ENCODE measurements at regions not wholly inside any gene's neighbourhood (a gene's known extent, or its start where the extent isn't known, plus 50 kb on each side); places are given as distances from the start of the nearest gene placed in this dataset.

DNA sequence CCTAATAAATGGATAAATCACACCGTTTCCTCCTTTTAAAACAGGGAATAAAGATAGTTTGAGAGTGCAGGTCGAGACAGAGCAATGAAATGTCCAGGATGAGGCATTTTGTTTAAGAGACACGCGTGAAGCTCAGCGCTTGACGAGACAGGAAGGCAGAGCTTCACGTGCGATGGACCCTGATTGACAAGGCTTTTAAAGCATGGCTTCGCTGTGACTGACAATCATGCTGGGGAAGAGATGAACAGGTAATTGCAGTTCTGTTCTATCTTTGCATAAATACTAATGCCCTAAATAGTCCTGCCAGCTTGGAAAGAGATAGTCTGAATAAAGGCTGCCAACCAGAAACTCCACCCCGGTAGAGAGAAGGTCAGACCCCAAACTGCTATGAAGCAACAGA, 442.3 kb upstream of the PFKP start:
- Histone ChIP-seq H3K4me1 (ENCODE audit: control insufficient read depth, insufficient read depth, low read length) (peaks cover 7% of the 10 kb centered on the region), H3K27me3 (ENCODE audit: control insufficient read depth, insufficient read depth, low read length, poor library complexity, severe bottlenecking) (no peaks in the 10 kb centered on the region), H3K27ac (ENCODE audit: insufficient read depth, low read depth, low read length, poor library complexity, severe bottlenecking) (no peak overlapping the region), H3K9me3 (ENCODE audit: control insufficient read depth, low read length) (no peaks in the 10 kb centered on the region), H3K4me3 (ENCODE audit: insufficient read depth, low read depth, low read length) (no peak overlapping the region), H3K36me3 (ENCODE audit: control insufficient read depth, insufficient read depth, low read length) (no peaks in the 10 kb centered on the region)
- 94 to 95% methylated on average over 10 of the region's 10 CpGs for WGBS, 2 experiments

DNA sequence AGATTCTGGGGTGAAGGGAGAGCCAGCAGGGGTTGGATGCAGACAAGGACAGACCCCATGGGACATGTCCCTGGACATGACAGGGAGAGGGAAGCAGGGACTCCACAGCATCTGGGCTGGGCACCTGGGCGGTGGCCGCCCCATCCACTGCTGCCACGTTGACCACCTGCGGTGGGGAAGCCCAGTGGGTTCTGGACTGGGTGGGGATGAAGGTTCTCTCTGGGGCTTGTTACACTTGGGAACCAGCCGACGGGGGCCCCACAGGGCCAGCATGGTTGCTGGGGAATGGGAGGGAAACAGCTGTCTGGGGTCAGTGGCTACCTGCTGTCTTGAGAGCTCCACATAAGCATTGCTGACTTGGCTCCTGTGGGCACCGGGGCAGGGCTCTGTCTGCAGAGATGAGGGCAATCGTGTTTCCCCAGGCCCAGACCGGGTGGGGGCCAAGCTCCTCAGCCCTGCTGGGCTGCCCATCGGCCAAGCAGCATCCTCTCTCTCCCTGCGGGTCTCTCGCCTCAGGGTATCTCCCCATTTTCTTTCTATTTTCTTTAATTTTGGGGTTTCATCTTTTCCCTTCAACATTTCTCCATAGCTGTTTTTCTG, 443.6 kb upstream of the PFKP start:
- 93 to 96% methylated on average over 12 of the region's 12 CpGs for WGBS, 2 experiments

DNA sequence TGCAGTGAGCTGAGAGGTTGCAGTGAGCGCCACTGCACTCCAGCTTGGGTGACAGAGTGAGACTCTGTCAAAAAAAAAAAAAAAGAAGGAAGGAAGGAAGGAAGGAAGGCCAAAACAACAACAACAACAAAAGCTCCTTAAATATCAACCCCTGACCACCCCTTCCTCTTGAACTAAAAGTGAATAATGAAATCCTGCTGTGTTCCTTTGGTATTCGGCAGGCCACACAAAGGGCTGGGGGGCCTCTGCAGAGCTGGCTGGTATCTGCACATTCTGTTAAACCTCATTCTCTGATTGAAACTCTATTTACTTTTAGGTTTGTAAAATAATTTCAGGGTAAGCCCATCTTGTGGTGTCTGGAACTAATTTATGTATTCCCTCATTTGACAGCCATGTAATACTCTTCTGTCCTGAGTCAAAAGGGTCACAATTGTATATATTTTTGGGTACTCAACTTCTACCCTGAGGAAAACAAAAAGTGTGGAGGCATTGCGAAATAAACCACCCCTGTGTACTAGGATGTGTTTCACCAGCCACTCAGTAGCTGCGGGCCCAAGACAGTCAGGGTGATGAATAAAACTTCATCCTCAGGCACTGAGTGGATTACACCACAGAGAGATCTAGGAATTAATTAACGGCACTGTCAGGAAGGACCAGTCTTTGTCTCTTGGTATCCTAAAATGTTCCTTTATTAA, 446.4 kb upstream of the PFKP start:
- H3K9me3 ChIP-seq (ENCODE audit: control insufficient read depth, low read length), result no peaks in the 10 kb centered on the region
- H3K36me3 ChIP-seq (ENCODE audit: control insufficient read depth, insufficient read depth, low read length), result no peaks in the 10 kb centered on the region
- H3K27ac ChIP-seq (ENCODE audit: insufficient read depth, low read depth, low read length, poor library complexity, severe bottlenecking), result no peak overlapping the region
- no peaks in the 10 kb centered on the region for H3K27me3 ChIP-seq (ENCODE audit: control insufficient read depth, insufficient read depth, low read length, poor library complexity, severe bottlenecking)
- peaks cover 7% of the 10 kb centered on the region for H3K4me1 ChIP-seq (ENCODE audit: control insufficient read depth, insufficient read depth, low read length)
- no peak overlapping the region for H3K4me3 ChIP-seq (ENCODE audit: insufficient read depth, low read depth, low read length)
- WGBS, 2 experiments, result 51 to 67% methylated on average over 4 to 5 of the region's 5 CpGs

More for the DNA sequence above, 443.6 kb upstream of the PFKP start:
- Histone ChIP-seq H3K27me3 (ENCODE audit: control insufficient read depth, insufficient read depth, low read length, poor library complexity, severe bottlenecking) (no peaks in the 10 kb centered on the region), H3K9me3 (ENCODE audit: control insufficient read depth, low read length) (no peaks in the 10 kb centered on the region), H3K36me3 (ENCODE audit: control insufficient read depth, insufficient read depth, low read length) (no peaks in the 10 kb centered on the region), H3K4me3 (ENCODE audit: insufficient read depth, low read depth, low read length) (no peak overlapping the region), H3K4me1 (ENCODE audit: control insufficient read depth, insufficient read depth, low read length) (peaks cover 7% of the 10 kb centered on the region), H3K27ac (ENCODE audit: insufficient read depth, low read depth, low read length, poor library complexity, severe bottlenecking) (no peak overlapping the region)

DNA sequence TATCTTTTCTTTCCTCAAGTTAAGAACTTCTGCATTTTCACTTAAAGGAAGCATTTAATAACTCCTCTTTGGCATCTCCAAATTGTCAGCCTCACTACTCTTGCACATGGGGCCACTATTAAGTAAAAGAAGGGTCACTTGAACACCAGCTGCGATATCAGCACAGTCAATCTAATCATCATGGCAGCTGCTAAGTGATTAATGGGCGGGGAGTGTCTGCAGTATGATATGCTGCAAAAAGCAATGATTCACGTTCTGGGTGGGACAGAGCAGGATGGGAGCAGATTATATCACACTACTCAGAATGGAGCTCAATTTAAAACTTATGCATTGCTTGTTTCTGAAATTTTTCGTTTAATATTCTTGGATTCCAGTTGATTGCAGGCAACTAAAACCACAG, 447.4 kb upstream of the PFKP start:
- H3K4me3 ChIP-seq (ENCODE audit: insufficient read depth, low read depth, low read length), result no peak overlapping the region
- no peaks in the 10 kb centered on the region for H3K27me3 ChIP-seq (ENCODE audit: control insufficient read depth, insufficient read depth, low read length, poor library complexity, severe bottlenecking)
- 87 to 94% methylated on average over 4 of the region's 4 CpGs for WGBS, 2 experiments
- no peak overlapping the region for H3K27ac ChIP-seq (ENCODE audit: insufficient read depth, low read depth, low read length, poor library complexity, severe bottlenecking)
- H3K4me1 ChIP-seq (ENCODE audit: control insufficient read depth, insufficient read depth, low read length), result peaks cover 7% of the 10 kb centered on the region
- no peaks in the 10 kb centered on the region for H3K36me3 ChIP-seq (ENCODE audit: control insufficient read depth, insufficient read depth, low read length)
- no peaks in the 10 kb centered on the region for H3K9me3 ChIP-seq (ENCODE audit: control insufficient read depth, low read length)

DNA sequence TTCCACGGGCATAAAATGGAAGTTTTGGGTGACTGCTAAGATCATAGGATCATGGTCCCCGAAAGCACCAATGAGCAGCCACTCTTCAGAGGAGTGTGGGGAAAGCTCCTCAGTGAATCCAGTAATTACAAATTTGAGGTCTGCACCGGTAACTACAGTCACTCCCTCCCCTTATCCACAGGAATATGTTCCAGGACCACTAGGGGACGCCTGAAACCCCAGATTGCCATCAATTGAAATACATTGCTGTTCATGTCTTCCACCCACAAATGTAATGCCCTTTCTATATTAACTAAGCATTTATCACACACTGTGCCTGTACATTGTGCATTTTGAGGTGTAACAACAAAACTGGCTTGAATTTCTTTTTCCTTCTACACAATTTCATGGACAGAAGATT, 447.9 kb upstream of the PFKP start:
- Histone ChIP-seq H3K27ac (ENCODE audit: insufficient read depth, low read depth, low read length, poor library complexity, severe bottlenecking) (no peak overlapping the region), H3K4me1 (ENCODE audit: control insufficient read depth, insufficient read depth, low read length) (peaks cover 7% of the 10 kb centered on the region), H3K9me3 (ENCODE audit: control insufficient read depth, low read length) (no peaks in the 10 kb centered on the region), H3K27me3 (ENCODE audit: control insufficient read depth, insufficient read depth, low read length, poor library complexity, severe bottlenecking) (no peaks in the 10 kb centered on the region), H3K36me3 (ENCODE audit: control insufficient read depth, insufficient read depth, low read length) (no peaks in the 10 kb centered on the region), H3K4me3 (ENCODE audit: insufficient read depth, low read depth, low read length) (no peak overlapping the region)
- WGBS, 2 experiments, result 52 to 58% methylated on average over 4 of the region's 4 CpGs

DNA sequence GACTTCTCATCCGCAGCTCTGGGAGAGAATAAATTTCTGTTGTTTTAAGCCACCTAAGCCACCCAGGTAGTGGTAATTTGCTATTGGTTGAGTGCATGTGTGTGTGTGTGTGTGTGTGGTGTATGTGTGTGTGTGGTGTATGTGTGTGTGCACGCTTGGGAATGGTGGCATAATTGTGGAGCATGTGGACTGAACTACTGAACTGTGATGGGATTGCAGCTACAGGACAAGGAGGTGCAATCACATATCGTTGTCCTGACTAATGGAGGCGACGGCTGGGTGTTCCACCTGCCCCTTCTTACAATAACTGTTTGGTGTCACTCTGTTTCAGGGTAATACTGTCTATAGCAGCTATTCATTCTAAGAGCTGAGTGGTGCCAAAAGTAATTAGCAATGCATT, 448.7 kb upstream of the PFKP start:
- Histone ChIP-seq H3K27ac (ENCODE audit: insufficient read depth, low read depth, low read length, poor library complexity, severe bottlenecking) (no peak overlapping the region), H3K9me3 (ENCODE audit: control insufficient read depth, low read length) (no peaks in the 10 kb centered on the region), H3K27me3 (ENCODE audit: control insufficient read depth, insufficient read depth, low read length, poor library complexity, severe bottlenecking) (no peaks in the 10 kb centered on the region), H3K36me3 (ENCODE audit: control insufficient read depth, insufficient read depth, low read length) (no peaks in the 10 kb centered on the region), H3K4me1 (ENCODE audit: control insufficient read depth, insufficient read depth, low read length) (peaks cover 7% of the 10 kb centered on the region), H3K4me3 (ENCODE audit: insufficient read depth, low read depth, low read length) (no peak overlapping the region)
- 91 to 93% methylated on average over 5 of the region's 5 CpGs for WGBS, 2 experiments

DNA sequence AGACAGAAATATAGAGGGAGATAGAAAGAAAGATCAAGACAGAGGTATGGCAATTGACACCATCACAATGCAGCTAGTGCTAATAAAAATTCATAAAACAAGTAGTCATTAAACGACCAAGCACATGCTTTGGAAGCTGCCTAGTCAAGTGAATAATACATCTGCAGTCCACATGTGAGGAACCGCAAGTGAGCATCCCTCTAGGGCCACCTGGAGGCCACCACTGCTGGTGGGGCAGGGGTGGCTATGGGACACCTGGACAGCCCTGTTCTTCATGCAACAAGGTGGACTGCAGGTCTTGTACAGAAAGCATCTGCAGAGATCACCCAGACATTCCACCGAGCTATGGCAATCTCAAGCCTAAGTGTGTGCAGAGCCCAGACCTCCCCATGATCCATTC, 451.1 kb upstream of the PFKP start:
- 94 to 96% methylated on average over 3 of the region's 3 CpGs for WGBS, 2 experiments
- Histone ChIP-seq H3K27me3 (ENCODE audit: control insufficient read depth, insufficient read depth, low read length, poor library complexity, severe bottlenecking) (no peaks in the 10 kb centered on the region), H3K4me3 (ENCODE audit: insufficient read depth, low read depth, low read length) (no peak overlapping the region), H3K4me1 (ENCODE audit: control insufficient read depth, insufficient read depth, low read length) (peaks cover 20% of the 10 kb centered on the region), H3K36me3 (ENCODE audit: control insufficient read depth, insufficient read depth, low read length) (no peaks in the 10 kb centered on the region), H3K9me3 (ENCODE audit: control insufficient read depth, low read length) (no peaks in the 10 kb centered on the region), H3K27ac (ENCODE audit: insufficient read depth, low read depth, low read length, poor library complexity, severe bottlenecking) (no peak overlapping the region)

DNA sequence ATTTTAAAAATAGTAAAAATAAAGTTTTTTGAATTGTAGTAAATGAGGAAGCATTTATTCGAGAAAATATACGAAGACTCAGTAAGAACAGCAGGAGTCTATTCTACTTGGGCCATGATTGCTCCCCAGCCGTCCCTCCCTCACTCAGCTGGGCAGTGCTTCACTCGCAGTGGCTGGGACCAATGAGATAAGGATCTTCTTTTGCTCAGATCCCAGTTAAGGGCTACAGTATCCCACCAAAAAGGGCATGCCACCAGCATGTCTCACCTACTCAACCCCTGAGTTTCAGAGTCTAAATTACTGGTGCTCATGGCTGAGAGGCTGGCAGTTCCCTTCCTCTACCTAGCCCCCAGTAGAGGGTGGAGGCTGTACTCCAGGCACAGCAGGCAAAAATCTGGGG, 455.7 kb upstream of the PFKP start:
- H3K27me3 ChIP-seq (ENCODE audit: control insufficient read depth, insufficient read depth, low read length, poor library complexity, severe bottlenecking), result no peaks in the 10 kb centered on the region
- no peak overlapping the region for H3K27ac ChIP-seq (ENCODE audit: insufficient read depth, low read depth, low read length, poor library complexity, severe bottlenecking)
- no peaks in the 10 kb centered on the region for H3K36me3 ChIP-seq (ENCODE audit: control insufficient read depth, insufficient read depth, low read length)
- WGBS, 2 experiments, result 72 to 74% methylated on average over 4 of the region's 4 CpGs
- H3K4me1 ChIP-seq (ENCODE audit: control insufficient read depth, insufficient read depth, low read length), result peaks cover 15% of the 10 kb centered on the region
- no peaks in the 10 kb centered on the region for H3K9me3 ChIP-seq (ENCODE audit: control insufficient read depth, low read length)
- H3K4me3 ChIP-seq (ENCODE audit: insufficient read depth, low read depth, low read length), result no peak overlapping the region

DNA sequence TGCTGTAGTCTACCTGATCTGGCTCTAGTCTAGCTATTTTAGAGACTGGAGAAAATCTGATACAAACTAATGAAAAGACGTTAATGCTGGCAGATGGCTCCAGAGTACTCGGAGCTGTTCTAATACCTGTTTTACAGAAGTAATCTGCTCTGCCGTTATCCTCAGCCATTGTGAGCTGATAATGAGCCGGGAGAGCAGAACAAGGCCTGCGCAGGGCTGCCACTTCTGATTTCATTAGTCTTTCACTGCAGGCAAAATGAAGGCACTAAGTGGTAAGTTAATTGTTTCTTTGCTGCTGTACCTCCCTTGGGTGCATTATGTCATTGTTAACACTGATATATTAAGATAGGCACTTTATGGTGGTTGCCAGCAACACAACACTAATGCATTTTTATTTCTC, 456.4 kb upstream of the PFKP start:
- Histone ChIP-seq H3K4me3 (ENCODE audit: insufficient read depth, low read depth, low read length) (no peak overlapping the region), H3K4me1 (ENCODE audit: control insufficient read depth, insufficient read depth, low read length) (peaks cover 15% of the 10 kb centered on the region), H3K9me3 (ENCODE audit: control insufficient read depth, low read length) (no peaks in the 10 kb centered on the region), H3K36me3 (ENCODE audit: control insufficient read depth, insufficient read depth, low read length) (no peaks in the 10 kb centered on the region), H3K27ac (ENCODE audit: insufficient read depth, low read depth, low read length, poor library complexity, severe bottlenecking) (no peak overlapping the region), H3K27me3 (ENCODE audit: control insufficient read depth, insufficient read depth, low read length, poor library complexity, severe bottlenecking) (no peaks in the 10 kb centered on the region)
- WGBS, 2 experiments, result 64 to 69% methylated on average over 5 of the region's 5 CpGs

DNA sequence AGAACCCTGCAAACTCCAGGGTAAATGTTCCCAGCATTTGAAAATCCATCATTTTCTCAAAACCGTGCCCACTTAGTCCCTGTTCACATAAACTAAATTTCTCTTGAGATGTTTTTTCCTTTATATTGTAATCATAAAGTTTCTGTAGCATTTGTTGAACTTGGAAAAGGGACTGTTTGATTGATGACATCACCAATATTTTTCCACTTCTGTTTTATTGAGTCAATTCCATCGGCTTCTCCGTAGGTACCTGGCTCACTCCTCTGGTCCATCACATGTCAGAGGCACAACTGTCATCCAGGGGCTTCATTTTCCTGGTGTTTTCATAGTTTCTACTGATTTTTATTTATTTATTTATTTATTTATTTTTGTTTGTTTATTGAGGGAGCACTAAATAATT, 462.5 kb upstream of the PFKP start:
- Histone ChIP-seq H3K9me3 (ENCODE audit: control insufficient read depth, low read length) (no peaks in the 10 kb centered on the region), H3K4me3 (ENCODE audit: insufficient read depth, low read depth, low read length) (no peak overlapping the region), H3K36me3 (ENCODE audit: control insufficient read depth, insufficient read depth, low read length) (no peaks in the 10 kb centered on the region), H3K27me3 (ENCODE audit: control insufficient read depth, insufficient read depth, low read length, poor library complexity, severe bottlenecking) (no peaks in the 10 kb centered on the region), H3K4me1 (ENCODE audit: control insufficient read depth, insufficient read depth, low read length) (no peaks in the 10 kb centered on the region), H3K27ac (ENCODE audit: insufficient read depth, low read depth, low read length, poor library complexity, severe bottlenecking) (no peak overlapping the region)
- WGBS, 2 experiments, result 98 to 99% methylated on average over 3 of the region's 3 CpGs

Measured in ectodermal cell (in vitro differentiated cells).